ENCODE measurements at regions not wholly inside any gene's neighbourhood (a gene's known extent, or its start where the extent isn't known, plus 50 kb on each side); places are given as distances from the start of the nearest gene placed in this dataset.

- no peak for TF ChIP-seq POLR2A (IDR thresholded peaks at IDR 0.05; ENCODE audit: low read depth)
- no peak for TF ChIP-seq CTCF (IDR thresholded peaks at IDR 0.05)
- TF ChIP-seq POLR2AphosphoS5 (IDR thresholded peaks at IDR 0.05), result no peak
These were observed 2203.6 kb downstream of the PCDH9 start for GRCh38 chr13:65026505-65026904.

Data from esophagus muscularis mucosa (tissue), 3 donors.